Activated T-helper 2 cell treated with anti-CD3 and anti-CD28 coated beads, Interferon-gamma antibody, Interleukin-2, Interleukin-4, amounts not matched to agents 10 μg/mL and 5 μg/mL and 100 μg/mL, durations not matched to agents 14 hours and 24 hours and 36 hours (primary cell): ENCODE measurements at regions not wholly inside any gene's neighbourhood (a gene's known extent, or its start where the extent isn't known, plus 50 kb on each side); places are given as distances from the start of the nearest gene placed in this dataset.

ENCODE experiments used
- DNase-seq: peaks from one replicate; pipeline ENCODE4 v3.0.0; 2021; ENCODE audit warnings: low spot score
- H3K27ac Mint-ChIP-seq: one replicate; pipeline ENCODE4 v1.8.0; 2021; ENCODE audit warnings: mixed read lengths
- H3K27me3 Mint-ChIP-seq: one replicate; pipeline ENCODE4 v1.8.0; 2021; ENCODE audit warnings: low read depth, mixed read lengths
- H3K36me3 Mint-ChIP-seq: one replicate; pipeline ENCODE4 v1.8.0; 2021; ENCODE audit warnings: low read depth, mixed read lengths
- H3K4me1 Mint-ChIP-seq: one replicate; pipeline ENCODE4 v1.8.0; 2021; ENCODE audit warnings: low read depth, mixed read lengths
- H3K4me3 Mint-ChIP-seq: one replicate; pipeline ENCODE4 v1.8.0; 2021; ENCODE audit warnings: low read depth, mild to moderate bottlenecking, moderate library complexity, mixed read lengths
- H3K9me3 Mint-ChIP-seq: one replicate; pipeline ENCODE4 v1.8.0; 2021; ENCODE audit warnings: mixed read lengths
- intact Hi-C: fragments of 100-400 bp; cut with micrococcal nuclease; formaldehyde crosslinking; loops from one replicate; pipeline ENCODE4 v1.15.1; 2023

- Mint-ChIP-seq H3K4me3 (no peak overlapping the region), H3K4me1 (no peaks in the 10 kb centered on the region), H3K36me3 (no peaks in the 10 kb centered on the region), H3K9me3 (peaks cover 6% of the 10 kb centered on the region), H3K27ac (no peak overlapping the region), H3K27me3 (no peaks in the 10 kb centered on the region)
- intact Hi-C loops = no loop called here
- DNase-seq = no peak
Observed at GRCh38 chr22:47231759-47232158, 469.3 kb downstream of the TBC1D22A start.

GRCh38 chr22:47230741-47231140 lies 468.3 kb downstream of the TBC1D22A start:
- Mint-ChIP-seq H3K27me3 (no peaks in the 10 kb centered on the region), H3K4me1 (no peaks in the 10 kb centered on the region)
- no peak for DNase-seq

GRCh38 chr22:47230251-47230650 lies 467.8 kb downstream of the TBC1D22A start:
- H3K4me1 Mint-ChIP-seq = no peaks in the 10 kb centered on the region
- H3K27ac Mint-ChIP-seq = no peak overlapping the region
- H3K27me3 Mint-ChIP-seq = no peaks in the 10 kb centered on the region
- H3K36me3 Mint-ChIP-seq = no peaks in the 10 kb centered on the region
- no peak overlapping the region for H3K4me3 Mint-ChIP-seq
- DNase-seq = no peak
- intact Hi-C loops = no loop called here
- peaks cover 6% of the 10 kb centered on the region for H3K9me3 Mint-ChIP-seq

More at GRCh38 chr22:47230741-47231140, 468.3 kb downstream of the TBC1D22A start:
- Mint-ChIP-seq H3K36me3 (no peaks in the 10 kb centered on the region), H3K27ac (no peak overlapping the region), H3K4me3 (no peak overlapping the region), H3K9me3 (peaks cover 6% of the 10 kb centered on the region)
- intact Hi-C loops = no loop called here

GRCh38 chr22:47228767-47229166 lies 466.3 kb downstream of the TBC1D22A start:
- H3K36me3 Mint-ChIP-seq = no peaks in the 10 kb centered on the region
- H3K27ac Mint-ChIP-seq = no peak overlapping the region
- DNase-seq = no peak
- no peak overlapping the region for H3K4me3 Mint-ChIP-seq
- H3K9me3 Mint-ChIP-seq = peaks cover 6% of the 10 kb centered on the region
- no peaks in the 10 kb centered on the region for H3K4me1 Mint-ChIP-seq
- no peaks in the 10 kb centered on the region for H3K27me3 Mint-ChIP-seq
- intact Hi-C loops = no loop called here

GRCh38 chr22:47225931-47226633 lies 463.6 kb downstream of the TBC1D22A start:
- Mint-ChIP-seq H3K36me3 (no peaks in the 10 kb centered on the region), H3K4me1 (no peaks in the 10 kb centered on the region), H3K27me3 (no peaks in the 10 kb centered on the region), H3K27ac (no peak overlapping the region), H3K4me3 (no peak overlapping the region), H3K9me3 (no peaks in the 10 kb centered on the region)
- intact Hi-C loops = no loop called here
- no peak for DNase-seq

- no peak overlapping the region for H3K4me3 Mint-ChIP-seq
- no peak overlapping the region for H3K27ac Mint-ChIP-seq
- no peaks in the 10 kb centered on the region for H3K36me3 Mint-ChIP-seq
- H3K27me3 Mint-ChIP-seq = no peaks in the 10 kb centered on the region
- intact Hi-C loops = no loop called here
- H3K4me1 Mint-ChIP-seq = no peaks in the 10 kb centered on the region
- no peak for DNase-seq
- H3K9me3 Mint-ChIP-seq = peaks cover 2% of the 10 kb centered on the region
Observed at GRCh38 chr22:47225080-47225930, 462.9 kb downstream of the TBC1D22A start.
